Caco-2 (cell line): ENCODE measurements at regions not wholly inside any gene's neighbourhood (a gene's known extent, or its start where the extent isn't known, plus 50 kb on each side); places are given as distances from the start of the nearest gene placed in this dataset.

Experiments
- BruUV-seq: library from RNA; stranded (reverse); fragments of 400-500 nt; replicated peaks from 2 replicates; lab custom pipeline; 2021; lab: Mats Ljungman, UMichigan
- CTCF ChIA-PET: fragments of 300-600 bp; sonication (Branson Sonifier 250); formaldehyde crosslinking; loops from one replicate; lab custom pipeline; 2022; ENCODE audit warnings: antibody characterized with exemption; lab: Charles Lee
- POLR2A ChIA-PET: fragments of 300-600 bp; sonication (Branson Sonifier 250); formaldehyde crosslinking; loops from one replicate; lab custom pipeline; 2022; ENCODE audit warnings: antibody characterized with exemption; lab: Charles Lee
- DNase-seq, 2 experiments: peaks; one replicate each; pipeline versions ENCODE4 v3.0.0 to v3.0.0-alpha.2; 2020 to 2022
- H3K27me3 ChIP-seq: replicated peaks from 2 replicates; pipeline ENCODE4 v1.6.0; 2011; ENCODE audit warnings: low read length; ENCODE audit not compliant: control insufficient read depth, insufficient read depth
- H3K36me3 ChIP-seq: 2 replicates; pipeline ENCODE4 v1.5.1; 2011; ENCODE audit warnings: low read length; ENCODE audit not compliant: control insufficient read depth, insufficient read depth
- H3K4me1 ChIP-seq: fragments of 250-450 bp; sonication (Bioruptor Pico); 2 replicates; pipeline ENCODE4 v1.5.1; 2020; ENCODE audit warnings: mild to moderate bottlenecking
- H3K4me3 ChIP-seq: 2 replicates; pipeline ENCODE4 v1.5.1; 2011; ENCODE audit warnings: low read depth, mild to moderate bottlenecking, control low read depth, low read length
- H3K9me3 ChIP-seq: fragments of 250-450 bp; sonication (Bioruptor Pico); 2 replicates; pipeline ENCODE4 v1.5.1; 2020; ENCODE audit warnings: mild to moderate bottlenecking, moderate library complexity
- H3K27ac Mint-ChIP-seq: one replicate; pipeline ENCODE4 v1.8.0; 2022; ENCODE audit warnings: mixed read lengths; ENCODE audit not compliant: unreplicated experiment
- H3K27me3 Mint-ChIP-seq: one replicate; pipeline ENCODE4 v1.8.0; 2022; ENCODE audit warnings: mixed read lengths; ENCODE audit not compliant: insufficient read depth, unreplicated experiment
- H3K36me3 Mint-ChIP-seq: one replicate; pipeline ENCODE4 v1.8.0; 2022; ENCODE audit warnings: mild to moderate bottlenecking, mixed read lengths; ENCODE audit not compliant: insufficient read depth, unreplicated experiment
- H3K4me1 Mint-ChIP-seq: one replicate; pipeline ENCODE4 v1.8.0; 2022; ENCODE audit warnings: low read depth, mixed read lengths; ENCODE audit not compliant: unreplicated experiment
- H3K4me3 Mint-ChIP-seq: one replicate; pipeline ENCODE4 v1.8.0; 2022; ENCODE audit warnings: mild to moderate bottlenecking, moderate library complexity, mixed read lengths; ENCODE audit not compliant: unreplicated experiment
- H3K9me3 Mint-ChIP-seq: one replicate; pipeline ENCODE4 v1.8.0; 2022; ENCODE audit warnings: mixed read lengths; ENCODE audit not compliant: unreplicated experiment
- intact Hi-C: fragments of 100-400 bp; cut with micrococcal nuclease; formaldehyde crosslinking; loops from one replicate; pipeline ENCODE4 v1.10.0; 2022; ENCODE audit not compliant: unreplicated experiment
- TF ChIP-seq, protein P1 (sequence below), 2 experiments: fragments of 200-600 bp in 1 of 2; IDR thresholded peaks; 1 replicate in 1 of 2; 2 replicates in 1 of 2; pipeline versions ENCODE4 v1.5.1 to v1.8.0; 2011 to 2022; ENCODE audit warnings: antibody characterized with exemption in 1 of 2, control low read depth in 1 of 2, inconsistent platforms in 1 of 2, low read depth in 1 of 2, low read length in 1 of 2, mild to moderate bottlenecking in 1 of 2, moderate library complexity in 1 of 2; ENCODE audit not compliant: insufficient read depth in 1 of 2, severe bottlenecking in 1 of 2, unreplicated experiment in 1 of 2

- H3K27me3 Mint-ChIP-seq, result no peaks in the 10 kb centered on the region
- peaks cover 4% of the 10 kb centered on the region for H3K36me3 Mint-ChIP-seq
- Histone ChIP-seq H3K27me3 (no peaks in the 10 kb centered on the region), H3K4me3 (no peak overlapping the region), H3K4me1 (peaks cover 32% of the 10 kb centered on the region), H3K9me3 (no peaks in the 10 kb centered on the region), H3K36me3 (no peaks in the 10 kb centered on the region)
- ChIA-PET CTCF (interaction anchor here (0.6 to 1.9 kb wide), 20 partner anchors 9 to 260 kb away, joined by 3 to 9 read pairs (median 3); partner anchors contain the start of gene FADD), POLR2A (no interaction called here)
- TF ChIP-seq, protein P1, sequence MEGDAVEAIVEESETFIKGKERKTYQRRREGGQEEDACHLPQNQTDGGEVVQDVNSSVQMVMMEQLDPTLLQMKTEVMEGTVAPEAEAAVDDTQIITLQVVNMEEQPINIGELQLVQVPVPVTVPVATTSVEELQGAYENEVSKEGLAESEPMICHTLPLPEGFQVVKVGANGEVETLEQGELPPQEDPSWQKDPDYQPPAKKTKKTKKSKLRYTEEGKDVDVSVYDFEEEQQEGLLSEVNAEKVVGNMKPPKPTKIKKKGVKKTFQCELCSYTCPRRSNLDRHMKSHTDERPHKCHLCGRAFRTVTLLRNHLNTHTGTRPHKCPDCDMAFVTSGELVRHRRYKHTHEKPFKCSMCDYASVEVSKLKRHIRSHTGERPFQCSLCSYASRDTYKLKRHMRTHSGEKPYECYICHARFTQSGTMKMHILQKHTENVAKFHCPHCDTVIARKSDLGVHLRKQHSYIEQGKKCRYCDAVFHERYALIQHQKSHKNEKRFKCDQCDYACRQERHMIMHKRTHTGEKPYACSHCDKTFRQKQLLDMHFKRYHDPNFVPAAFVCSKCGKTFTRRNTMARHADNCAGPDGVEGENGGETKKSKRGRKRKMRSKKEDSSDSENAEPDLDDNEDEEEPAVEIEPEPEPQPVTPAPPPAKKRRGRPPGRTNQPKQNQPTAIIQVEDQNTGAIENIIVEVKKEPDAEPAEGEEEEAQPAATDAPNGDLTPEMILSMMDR (IDR thresholded peaks at IDR 0.05; ENCODE audit: insufficient read depth in 1 of 2, low read depth in 1 of 2, low read length in 1 of 2, severe bottlenecking in 1 of 2, unreplicated experiment in 1 of 2), result peak; percentile 71 to 91
- intact Hi-C loops, result loop anchor here (1.0 to 2.0 kb wide), 4 partner anchors 14 to 253 kb away; partner anchors contain the start of gene ANO1
- H3K9me3 Mint-ChIP-seq, result no peaks in the 10 kb centered on the region
- peak; percentile 82 to 83 for DNase-seq
- no TSS peak for BruUV-seq
- H3K4me3 Mint-ChIP-seq, result no peak overlapping the region
- peak overlapping the region; percentile 22 for H3K27ac Mint-ChIP-seq
- H3K4me1 Mint-ChIP-seq, result peaks cover 24% of the 10 kb centered on the region
Observed at GRCh38 chr11:69943066-69943465, 123.8 kb upstream of the FGF3 start.

DNA sequence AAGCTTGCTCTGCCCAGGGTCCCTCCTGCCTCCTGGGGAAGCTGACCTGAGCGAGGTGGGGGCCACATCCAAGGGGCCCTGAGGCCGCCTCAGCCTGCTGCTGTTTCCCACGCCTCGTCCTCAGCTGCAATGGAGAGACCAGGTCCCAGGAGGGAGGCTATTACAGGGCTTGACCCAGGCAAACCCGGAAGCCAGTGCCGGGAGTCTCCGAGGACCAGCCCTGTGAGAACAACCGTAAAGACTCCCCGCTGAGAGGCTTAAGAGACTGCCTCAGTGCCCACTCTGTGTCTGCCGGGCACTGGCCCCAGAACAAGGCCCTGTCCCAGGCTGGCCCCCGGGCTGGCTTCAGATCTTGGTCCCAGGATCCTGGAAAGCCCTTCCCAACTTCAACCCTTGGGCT lies 124.3 kb upstream of the FGF3 start:
- no peak for DNase-seq
- Histone ChIP-seq H3K9me3 (no peaks in the 10 kb centered on the region), H3K4me3 (no peak overlapping the region), H3K4me1 (peaks cover 37% of the 10 kb centered on the region), H3K27me3 (no peaks in the 10 kb centered on the region), H3K36me3 (no peaks in the 10 kb centered on the region)
- TF ChIP-seq, protein P1 (IDR thresholded peaks at IDR 0.05; ENCODE audit: insufficient read depth in 1 of 2, low read depth in 1 of 2, low read length in 1 of 2, severe bottlenecking in 1 of 2, unreplicated experiment in 1 of 2), result no peak
- Mint-ChIP-seq H3K27ac (peak overlapping the region; percentile 22), H3K27me3 (no peaks in the 10 kb centered on the region), H3K9me3 (no peaks in the 10 kb centered on the region), H3K36me3 (peaks cover 6% of the 10 kb centered on the region), H3K4me1 (peaks cover 28% of the 10 kb centered on the region), H3K4me3 (no peak overlapping the region)
- no TSS peak for BruUV-seq
- intact Hi-C loops, result loop anchor here (1.0 to 2.0 kb wide), 4 partner anchors 15 to 253 kb away; partner anchors contain the start of gene ANO1
- ChIA-PET POLR2A (no interaction called here), CTCF (interaction anchor here (0.6 to 1.9 kb wide), 19 partner anchors 14 to 259 kb away, joined by 3 to 9 read pairs (median 3); partner anchors contain the start of gene FADD)

DNA sequence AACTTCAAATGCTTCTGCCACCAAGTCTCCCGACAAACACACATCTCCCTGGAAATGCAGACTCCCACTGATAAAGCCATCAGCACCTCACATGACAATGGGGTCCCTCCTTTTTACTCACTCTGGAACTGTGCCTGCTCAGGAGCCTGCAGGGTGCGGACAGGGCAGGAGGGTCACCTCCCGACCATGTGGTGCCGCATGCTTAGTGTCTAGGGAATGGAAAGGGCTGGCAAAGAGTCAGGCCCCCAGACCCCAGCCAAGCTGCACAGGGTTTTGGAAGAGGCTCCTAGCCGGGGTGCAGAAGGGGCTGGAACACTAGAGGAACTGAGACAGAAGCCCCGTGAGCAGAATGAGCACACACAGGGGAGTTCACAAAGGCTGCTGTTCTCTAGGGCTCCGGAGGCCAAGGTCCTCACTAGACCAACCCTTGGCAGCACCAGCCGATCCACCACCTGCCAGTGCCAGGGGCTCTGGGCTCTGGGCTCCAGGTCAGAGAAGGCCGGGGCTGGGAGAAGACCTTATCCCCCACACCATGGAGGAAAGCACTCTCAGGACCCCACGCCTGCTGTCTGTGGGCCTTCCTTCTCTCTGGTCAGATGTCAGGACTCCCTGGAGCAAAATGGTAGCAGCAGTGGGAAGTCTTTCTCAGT lies 125.1 kb upstream of the FGF3 start:
- TF ChIP-seq, protein P1 (IDR thresholded peaks at IDR 0.05; ENCODE audit: insufficient read depth in 1 of 2, low read depth in 1 of 2, low read length in 1 of 2, severe bottlenecking in 1 of 2, unreplicated experiment in 1 of 2), result no peak
- Mint-ChIP-seq H3K27me3 (no peaks in the 10 kb centered on the region), H3K4me1 (peaks cover 30% of the 10 kb centered on the region), H3K27ac (no peak overlapping the region), H3K4me3 (no peak overlapping the region), H3K36me3 (peaks cover 11% of the 10 kb centered on the region), H3K9me3 (no peaks in the 10 kb centered on the region)
- ChIA-PET CTCF (no interaction called here), POLR2A (no interaction called here)
- intact Hi-C loops, result no loop called here
- H3K4me3 ChIP-seq, result no peak overlapping the region
- no peaks in the 10 kb centered on the region for H3K27me3 ChIP-seq
- BruUV-seq, result no TSS peak
- DNase-seq, result peak in 1 of 2 experiments; percentile 40
- no peaks in the 10 kb centered on the region for H3K9me3 ChIP-seq
- H3K36me3 ChIP-seq, result no peaks in the 10 kb centered on the region
- H3K4me1 ChIP-seq, result peaks cover 44% of the 10 kb centered on the region
